ENCODE measurements at regions not wholly inside any gene's neighbourhood (a gene's known extent, or its start where the extent isn't known, plus 50 kb on each side); places are given as distances from the start of the nearest gene placed in this dataset.
"Not testable (repeated sequence)": the region's sequence is repeated elsewhere in the genome, so short reads cannot be mapped to it uniquely, and the experiment has no call there.

GRCh38 chr10:23974746-23975272 is 234.1 kb upstream of the KIAA1217 start:
- no peak for DNase-seq

GRCh38 chr10:23975431-23975830 is 233.5 kb upstream of the KIAA1217 start:
- no peak for DNase-seq

GRCh38 chr10:23976275-23976674 is 232.7 kb upstream of the KIAA1217 start:
- no peak for DNase-seq

GRCh38 chr10:23978317-23978716 is 230.6 kb upstream of the KIAA1217 start:
- no peak for DNase-seq

- DNase-seq: no peak
Measured at GRCh38 chr10:23980094-23980493, 228.8 kb upstream of the KIAA1217 start.

GRCh38 chr10:23981520-23982309 is 227.2 kb upstream of the KIAA1217 start:
- no peak for DNase-seq

- not testable (repeated sequence) for DNase-seq
Measured at GRCh38 chr10:23984405-23984804, 224.5 kb upstream of the KIAA1217 start.

GRCh38 chr10:23988006-23988405 is 220.9 kb upstream of the KIAA1217 start:
- no peak for DNase-seq

- peak; percentile 1 for DNase-seq
Measured at GRCh38 chr10:23994459-23995046, 214.4 kb upstream of the KIAA1217 start.

- DNase-seq: no peak
Measured at GRCh38 chr10:23999445-23999844, 209.5 kb upstream of the KIAA1217 start.

GRCh38 chr10:24000271-24000813 is 208.6 kb upstream of the KIAA1217 start:
- no peak for DNase-seq

- DNase-seq: no peak
Measured at GRCh38 chr10:24006741-24007140, 202.2 kb upstream of the KIAA1217 start.

- no peak for DNase-seq
Measured at GRCh38 chr10:24007359-24007758, 201.6 kb upstream of the KIAA1217 start.

- peak; percentile 55 for DNase-seq
Measured at GRCh38 chr10:24008164-24009091, 200.5 kb upstream of the KIAA1217 start.

- DNase-seq: no peak
Measured at GRCh38 chr10:24009115-24009514, 199.8 kb upstream of the KIAA1217 start.

GRCh38 chr10:24009736-24010135 is 199.2 kb upstream of the KIAA1217 start:
- no peak for DNase-seq

- DNase-seq: no peak
Measured at GRCh38 chr10:24010436-24010970, 198.4 kb upstream of the KIAA1217 start.

GRCh38 chr10:24012249-24012803 is 196.6 kb upstream of the KIAA1217 start:
- no peak for DNase-seq

GRCh38 chr10:24027107-24027506 is 181.8 kb upstream of the KIAA1217 start:
- no peak for DNase-seq

- DNase-seq: no peak
Measured at GRCh38 chr10:24034571-24034970, 174.4 kb upstream of the KIAA1217 start.

- no peak for DNase-seq
Measured at GRCh38 chr10:24035761-24036160, 173.2 kb upstream of the KIAA1217 start.

- DNase-seq: no peak
Measured at GRCh38 chr10:24039315-24039714, 169.6 kb upstream of the KIAA1217 start.
